T-helper 17 cell (primary cell): ENCODE measurements at regions not wholly inside any gene's neighbourhood (a gene's known extent, or its start where the extent isn't known, plus 50 kb on each side); places are given as distances from the start of the nearest gene placed in this dataset.
A peak's percentile ranks its signal among the peaks of the same experiment; 100 is the strongest.

ENCODE experiments used
- ATAC-seq: fragments of 150-1000 bp; cut with Tn5 transposase; 2 replicates; pipeline ENCODE4 v1.10.0; 2021; ENCODE audit warnings: mild to moderate bottlenecking, moderate library complexity
- DNase-seq, 3 donors: peaks; one replicate each; pipeline versions ENCODE4 v3.0.0 to v3.0.0-alpha.2; 2020 to 2021
- H3K9me3 ChIP-seq: one replicate; pipeline ENCODE4 v1.7.0; 2013; ENCODE audit warnings: low read length, mild to moderate bottlenecking; ENCODE audit not compliant: control insufficient read depth, poor library complexity, severe bottlenecking
- H3K27ac Mint-ChIP-seq: one replicate; pipeline ENCODE4 v1.8.0; 2022; ENCODE audit warnings: mild to moderate bottlenecking, moderate library complexity, mixed read lengths
- H3K27me3 Mint-ChIP-seq: one replicate; pipeline ENCODE4 v1.8.0; 2022; ENCODE audit warnings: mixed read lengths
- H3K36me3 Mint-ChIP-seq: one replicate; pipeline ENCODE4 v1.8.0; 2022; ENCODE audit warnings: low read depth, mixed read lengths
- H3K4me1 Mint-ChIP-seq: one replicate; pipeline ENCODE4 v1.8.0; 2022; ENCODE audit warnings: mild to moderate bottlenecking, mixed read lengths
- H3K4me3 Mint-ChIP-seq: one replicate; pipeline ENCODE4 v1.8.0; 2022; ENCODE audit warnings: mild to moderate bottlenecking, moderate library complexity, mixed read lengths

DNA sequence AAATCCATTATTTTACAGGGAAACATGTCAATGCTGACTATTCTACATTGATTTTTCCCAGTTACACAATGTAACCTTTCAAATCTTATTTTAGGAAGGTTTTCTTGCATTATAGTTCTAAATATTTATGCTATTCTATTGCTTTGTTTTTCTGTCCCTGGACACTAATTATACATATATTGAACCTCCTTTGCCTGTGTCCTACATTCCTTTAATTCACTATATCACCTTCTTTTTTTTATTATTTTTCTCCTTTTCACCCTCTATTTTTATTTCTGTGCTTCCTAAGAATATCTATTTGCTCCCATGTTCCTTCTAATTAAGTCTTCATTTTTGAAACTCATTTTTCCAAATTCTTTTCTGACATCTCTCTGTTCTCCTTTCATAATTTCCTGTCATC, 259.2 kb downstream of the TJP1 start:
- Mint-ChIP-seq H3K27me3 (peaks cover 19% of the 10 kb centered on the region), H3K4me3 (no peak overlapping the region), H3K4me1 (no peaks in the 10 kb centered on the region), H3K36me3 (no peaks in the 10 kb centered on the region), H3K27ac (no peak overlapping the region)
- DNase-seq (no peak), ATAC-seq (no peak)
- H3K9me3 ChIP-seq = no peaks in the 10 kb centered on the region

DNA sequence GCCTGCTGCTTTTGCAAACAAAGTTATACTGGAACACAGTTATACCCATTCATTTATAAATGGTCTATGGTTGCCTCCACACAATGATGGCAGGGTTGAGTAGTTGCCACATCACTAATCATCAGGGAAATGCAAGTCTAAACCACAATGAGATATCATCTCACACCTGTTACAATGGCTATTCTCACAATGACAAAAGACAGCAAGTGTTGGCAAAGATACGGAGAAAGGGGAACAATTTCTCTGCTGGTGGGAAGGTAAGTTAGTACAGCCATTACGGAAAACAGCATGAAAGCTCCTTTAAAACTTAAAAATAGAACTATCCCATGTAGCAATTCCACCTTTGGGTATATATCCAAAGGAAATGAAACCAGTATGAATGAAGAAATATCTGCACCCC, 261.4 kb downstream of the TJP1 start:
- no peak overlapping the region for H3K4me3 Mint-ChIP-seq
- DNase-seq (no peak), ATAC-seq (no peak)
- H3K27me3 Mint-ChIP-seq = peaks cover 7% of the 10 kb centered on the region
- no peaks in the 10 kb centered on the region for H3K9me3 ChIP-seq
- no peaks in the 10 kb centered on the region for H3K36me3 Mint-ChIP-seq
- H3K4me1 Mint-ChIP-seq = no peaks in the 10 kb centered on the region
- H3K27ac Mint-ChIP-seq = no peak overlapping the region

DNA sequence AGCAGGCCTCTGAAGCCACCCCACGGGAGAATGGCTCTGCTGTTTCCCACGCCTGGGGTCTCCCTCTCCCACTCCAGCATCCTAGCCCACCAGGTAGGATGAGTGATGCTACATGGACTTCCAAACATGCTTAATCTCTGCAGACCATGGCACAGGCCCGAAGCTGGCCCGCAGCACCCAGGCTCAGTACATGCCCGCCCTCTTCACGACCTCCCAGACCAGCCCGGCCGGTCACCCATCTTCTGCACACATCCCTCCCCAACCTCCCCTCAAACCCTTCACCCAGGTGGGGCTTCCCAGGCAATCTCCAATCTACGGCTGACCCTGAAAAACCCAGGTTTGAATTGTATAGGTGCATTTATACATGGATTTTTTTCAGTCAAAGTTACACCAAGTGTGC, 264.0 kb downstream of the TJP1 start:
- Mint-ChIP-seq H3K27ac (no peak overlapping the region), H3K36me3 (no peaks in the 10 kb centered on the region), H3K4me1 (no peaks in the 10 kb centered on the region), H3K4me3 (no peak overlapping the region), H3K27me3 (peaks cover 7% of the 10 kb centered on the region)
- ATAC-seq = no peak
- no peaks in the 10 kb centered on the region for H3K9me3 ChIP-seq
- no peak for DNase-seq

DNA sequence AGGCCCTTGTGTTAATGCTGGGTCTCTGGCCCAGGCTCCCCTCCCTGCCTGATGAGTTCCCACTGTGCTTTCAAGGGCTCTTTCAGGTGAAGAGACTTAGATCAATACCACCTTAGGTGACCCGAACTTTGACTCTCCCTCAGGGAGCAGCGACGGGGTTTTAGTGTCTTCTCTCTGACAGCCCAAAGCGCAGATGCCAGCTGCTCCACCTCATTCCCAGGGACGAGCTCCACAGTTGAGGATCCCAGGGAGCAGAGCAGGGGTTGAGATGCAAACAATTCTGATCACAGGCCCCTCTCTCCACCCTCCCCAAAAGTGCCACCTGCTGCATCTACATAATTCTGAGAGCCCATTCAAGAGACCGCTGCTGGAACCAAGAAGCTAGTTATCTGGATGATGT, 265.1 kb downstream of the TJP1 start:
- Mint-ChIP-seq H3K4me3 (no peak overlapping the region), H3K27ac (no peak overlapping the region), H3K36me3 (no peaks in the 10 kb centered on the region), H3K4me1 (no peaks in the 10 kb centered on the region), H3K27me3 (peaks cover 7% of the 10 kb centered on the region)
- no peak for DNase-seq
- ATAC-seq = no peak
- H3K9me3 ChIP-seq = no peaks in the 10 kb centered on the region

DNA sequence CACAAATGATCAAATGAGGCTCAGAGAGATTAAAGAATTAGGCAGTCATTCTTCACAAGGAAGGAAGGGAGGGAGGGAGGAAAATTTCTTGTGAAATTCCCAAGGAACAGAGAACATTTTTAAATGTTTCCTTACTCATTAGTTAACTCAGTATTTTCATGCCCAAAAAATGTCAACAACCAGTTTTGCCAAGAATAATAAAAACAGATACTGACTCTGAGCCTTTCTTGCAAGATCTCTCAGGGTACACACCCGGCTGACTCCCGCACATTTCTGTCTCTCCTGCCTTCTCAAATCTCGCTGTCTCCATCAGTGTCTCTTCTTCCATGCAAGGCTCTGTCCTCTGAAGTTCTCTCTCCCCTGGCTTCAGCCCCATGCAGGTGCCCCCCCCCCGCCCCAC, 265.9 kb downstream of the TJP1 start:
- no peak for ATAC-seq
- no peak overlapping the region for H3K27ac Mint-ChIP-seq
- DNase-seq = no peak
- H3K27me3 Mint-ChIP-seq = peaks cover 7% of the 10 kb centered on the region
- H3K4me3 Mint-ChIP-seq = no peak overlapping the region
- H3K36me3 Mint-ChIP-seq = no peaks in the 10 kb centered on the region
- H3K9me3 ChIP-seq = no peaks in the 10 kb centered on the region
- H3K4me1 Mint-ChIP-seq = no peaks in the 10 kb centered on the region

DNA sequence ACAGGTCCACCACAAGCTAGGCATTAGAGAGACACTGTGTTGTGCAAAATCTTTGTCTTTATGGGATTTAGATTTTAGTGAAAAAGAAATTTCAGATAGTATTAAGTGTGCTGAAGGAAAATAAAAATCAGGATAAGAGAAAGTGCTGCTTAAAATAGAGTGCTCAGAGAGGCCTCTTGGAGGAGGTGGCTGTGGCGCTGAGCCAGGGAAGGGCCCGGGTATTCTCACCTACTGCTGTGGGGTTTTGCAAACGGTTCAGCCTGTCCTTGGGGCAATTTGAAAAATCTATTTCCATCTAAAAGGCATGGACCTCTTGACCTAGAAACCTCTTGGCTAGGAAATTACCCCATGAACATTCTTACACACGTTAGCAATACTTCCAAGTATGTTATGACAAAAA, 267.7 kb downstream of the TJP1 start:
- Mint-ChIP-seq H3K27ac (no peak overlapping the region), H3K36me3 (no peaks in the 10 kb centered on the region), H3K27me3 (peaks cover 8% of the 10 kb centered on the region), H3K4me1 (no peaks in the 10 kb centered on the region), H3K4me3 (no peak overlapping the region)
- DNase-seq (no peak), ATAC-seq (no peak)
- no peaks in the 10 kb centered on the region for H3K9me3 ChIP-seq

DNA sequence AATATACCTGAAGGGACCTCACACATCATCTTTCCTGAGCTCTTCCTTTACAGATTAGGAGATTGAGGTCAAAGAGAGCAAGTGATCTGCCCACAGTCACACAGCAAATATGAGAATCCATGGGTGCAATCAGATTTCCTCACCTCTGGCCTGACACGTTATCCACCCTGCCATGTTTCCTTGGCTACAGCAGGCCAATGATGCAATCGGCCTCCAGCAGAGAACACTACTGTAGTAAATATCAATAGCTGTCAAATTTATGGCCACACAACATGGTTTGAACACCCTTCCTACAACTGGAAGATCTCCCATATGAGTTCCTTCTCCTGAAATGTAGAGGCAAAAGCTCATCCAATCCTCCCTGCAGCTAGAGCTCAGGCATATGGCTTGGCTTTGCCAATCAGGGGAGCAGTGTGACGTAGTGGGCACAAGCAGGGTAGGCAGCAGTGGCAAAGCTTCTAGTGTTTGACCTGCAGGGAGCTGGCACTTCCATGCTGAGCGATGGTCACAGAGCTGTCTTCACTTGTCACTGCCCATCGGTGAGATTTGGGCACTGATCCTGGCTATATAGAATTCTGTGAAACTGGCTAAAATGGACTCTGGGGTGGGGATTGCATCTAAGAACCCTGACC, 271.3 kb downstream of the TJP1 start:
- DNase-seq (no peak), ATAC-seq (no peak)
- Mint-ChIP-seq H3K27ac (no peak overlapping the region), H3K27me3 (peaks cover 7% of the 10 kb centered on the region), H3K4me3 (no peak overlapping the region), H3K4me1 (no peaks in the 10 kb centered on the region), H3K36me3 (no peaks in the 10 kb centered on the region)
- no peaks in the 10 kb centered on the region for H3K9me3 ChIP-seq

DNA sequence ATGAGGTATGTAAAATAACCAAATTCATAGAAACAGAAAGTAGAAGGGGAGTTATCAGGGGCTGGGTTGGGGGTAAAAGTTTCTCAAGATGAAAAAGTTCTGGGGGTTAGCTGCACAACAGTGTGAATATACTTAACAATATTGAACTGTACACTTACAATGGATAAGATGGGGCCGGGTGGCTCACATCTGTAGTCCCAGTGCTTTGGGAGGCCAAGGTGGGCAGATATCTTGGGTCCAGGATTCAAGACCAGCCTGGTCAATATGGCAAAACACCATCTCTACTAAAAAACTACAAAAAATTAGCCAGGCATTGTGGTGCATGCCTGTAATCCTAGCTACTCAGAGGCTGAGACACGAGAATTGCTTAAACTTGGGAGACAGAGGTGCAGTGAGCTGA, 274.3 kb downstream of the TJP1 start:
- no peak for ATAC-seq
- H3K9me3 ChIP-seq = no peaks in the 10 kb centered on the region
- Mint-ChIP-seq H3K36me3 (no peaks in the 10 kb centered on the region), H3K4me1 (no peaks in the 10 kb centered on the region), H3K27me3 (peaks cover 7% of the 10 kb centered on the region), H3K27ac (no peak overlapping the region), H3K4me3 (peak overlapping the region; percentile 9)
- no peak for DNase-seq

DNA sequence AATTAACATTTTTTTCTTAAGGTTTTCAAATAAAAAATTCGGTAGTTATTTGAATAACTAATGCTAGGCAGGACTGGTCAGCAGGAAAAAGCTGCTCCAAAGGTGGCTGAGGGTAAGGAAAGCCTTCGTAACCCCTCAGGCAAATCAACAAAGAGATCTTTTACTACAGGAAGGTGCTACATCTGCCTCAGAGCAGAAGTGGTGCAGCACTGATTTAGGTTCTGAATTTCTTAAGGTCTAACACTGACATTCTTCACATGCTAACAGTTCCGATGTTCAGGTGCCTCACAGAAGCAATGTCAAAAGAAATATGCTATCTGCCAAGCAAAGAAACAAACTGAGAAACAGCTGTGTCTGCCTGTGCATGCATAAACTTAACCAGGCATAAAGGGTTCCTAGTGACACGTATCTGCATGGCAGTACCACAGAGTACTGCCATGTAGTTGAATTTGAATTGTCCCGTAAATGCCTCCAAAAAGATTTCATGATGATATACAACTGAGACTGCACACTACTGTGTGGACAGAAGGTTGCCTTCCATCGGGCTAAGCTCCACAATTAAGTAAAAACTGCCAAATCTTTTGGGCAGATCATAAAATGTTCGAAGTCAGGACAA, 275.0 kb upstream of the NSMCE3 start:
- Mint-ChIP-seq H3K27me3 (no peaks in the 10 kb centered on the region), H3K27ac (no peak overlapping the region), H3K36me3 (no peaks in the 10 kb centered on the region), H3K4me1 (no peaks in the 10 kb centered on the region), H3K4me3 (no peak overlapping the region)
- ATAC-seq (no peak), DNase-seq (no peak)
- H3K9me3 ChIP-seq = no peaks in the 10 kb centered on the region

DNA sequence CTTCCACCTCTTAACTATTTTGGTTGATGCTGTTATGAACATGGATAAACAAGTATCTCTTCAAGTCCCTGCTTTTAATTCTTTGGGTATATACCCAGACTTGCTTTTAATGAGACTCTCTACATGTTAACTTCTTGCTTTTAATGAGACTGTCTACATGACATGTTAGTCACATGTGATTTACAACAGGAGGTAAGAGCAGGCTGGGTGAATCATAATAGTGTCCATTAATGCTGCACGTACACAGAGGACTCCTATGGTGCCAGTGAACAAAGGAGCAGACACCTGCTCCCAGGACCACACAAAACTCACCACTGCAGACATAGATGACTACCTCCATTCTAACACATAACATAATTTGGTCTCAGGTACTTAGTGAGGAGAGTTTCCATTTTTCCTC, 273.4 kb upstream of the NSMCE3 start:
- H3K27ac Mint-ChIP-seq = no peak overlapping the region
- H3K9me3 ChIP-seq = no peaks in the 10 kb centered on the region
- no peaks in the 10 kb centered on the region for H3K27me3 Mint-ChIP-seq
- ATAC-seq = no peak
- no peaks in the 10 kb centered on the region for H3K4me1 Mint-ChIP-seq
- no peaks in the 10 kb centered on the region for H3K36me3 Mint-ChIP-seq
- H3K4me3 Mint-ChIP-seq = no peak overlapping the region
- DNase-seq = no peak

DNA sequence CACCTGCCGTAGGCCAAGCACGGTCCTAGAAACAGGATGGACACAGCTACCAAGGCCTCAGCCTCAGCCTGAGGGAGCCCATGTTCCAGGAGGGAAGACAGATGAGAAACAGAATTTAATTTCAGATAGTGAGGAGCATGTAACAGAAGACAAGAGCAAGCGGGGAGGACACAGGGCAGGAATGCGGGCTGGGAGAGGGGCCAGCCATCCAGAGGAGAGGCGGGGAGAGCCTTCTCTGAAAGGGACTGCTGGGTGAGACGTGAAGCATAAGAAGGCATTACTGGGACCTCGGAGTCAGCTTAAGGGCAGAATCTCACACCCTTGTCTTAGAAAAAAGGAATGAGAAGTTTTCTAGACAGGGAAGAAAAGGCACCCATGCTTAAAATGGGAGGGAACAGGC, 271.7 kb upstream of the NSMCE3 start:
- no peaks in the 10 kb centered on the region for H3K9me3 ChIP-seq
- Mint-ChIP-seq H3K4me1 (no peaks in the 10 kb centered on the region), H3K27ac (no peak overlapping the region), H3K27me3 (no peaks in the 10 kb centered on the region), H3K4me3 (no peak overlapping the region), H3K36me3 (no peaks in the 10 kb centered on the region)
- ATAC-seq (no peak), DNase-seq (no peak)

DNA sequence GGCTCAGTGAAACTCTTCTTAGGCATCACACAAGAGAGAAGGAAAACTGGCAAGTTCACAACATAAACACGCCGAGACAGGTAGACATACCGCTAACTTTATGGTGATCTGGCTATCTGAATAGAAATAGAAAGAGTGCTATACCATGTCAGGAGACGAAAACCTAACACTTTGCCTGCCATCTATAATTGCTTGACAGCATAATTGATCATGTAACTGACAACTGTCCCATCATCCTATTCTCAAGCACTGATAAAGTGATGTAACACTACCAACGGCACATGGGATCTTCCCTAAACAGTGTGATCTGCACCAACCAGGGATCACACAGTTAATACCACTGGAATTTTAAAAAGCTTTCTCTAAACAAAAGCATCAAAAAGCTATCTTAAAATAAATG, 270.9 kb upstream of the NSMCE3 start:
- H3K27me3 Mint-ChIP-seq = no peaks in the 10 kb centered on the region
- no peaks in the 10 kb centered on the region for H3K9me3 ChIP-seq
- no peak for DNase-seq
- H3K4me1 Mint-ChIP-seq = no peaks in the 10 kb centered on the region
- H3K36me3 Mint-ChIP-seq = no peaks in the 10 kb centered on the region
- no peak for ATAC-seq
- H3K27ac Mint-ChIP-seq = no peak overlapping the region
- no peak overlapping the region for H3K4me3 Mint-ChIP-seq

DNA sequence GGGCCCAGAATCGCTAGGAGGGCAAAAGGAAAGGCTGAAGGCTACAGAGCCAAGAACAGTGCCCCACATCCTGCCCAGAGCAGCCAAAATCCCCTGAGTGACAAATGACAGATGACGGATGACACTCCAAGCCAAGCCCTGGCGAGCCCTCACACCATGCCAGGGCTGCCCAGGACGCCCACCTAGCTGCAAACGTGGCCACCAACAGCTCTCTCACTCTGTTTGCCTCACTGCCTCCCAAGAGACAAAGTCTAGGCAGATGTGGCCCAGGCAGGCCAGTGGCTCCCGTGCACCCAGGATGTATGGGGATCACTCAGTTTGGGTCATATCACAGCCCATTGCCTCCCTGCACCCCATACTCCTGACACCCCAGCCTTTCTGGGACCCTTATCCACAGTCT, 270.1 kb upstream of the NSMCE3 start:
- ATAC-seq (no peak), DNase-seq (no peak)
- H3K27ac Mint-ChIP-seq = no peak overlapping the region

DNA sequence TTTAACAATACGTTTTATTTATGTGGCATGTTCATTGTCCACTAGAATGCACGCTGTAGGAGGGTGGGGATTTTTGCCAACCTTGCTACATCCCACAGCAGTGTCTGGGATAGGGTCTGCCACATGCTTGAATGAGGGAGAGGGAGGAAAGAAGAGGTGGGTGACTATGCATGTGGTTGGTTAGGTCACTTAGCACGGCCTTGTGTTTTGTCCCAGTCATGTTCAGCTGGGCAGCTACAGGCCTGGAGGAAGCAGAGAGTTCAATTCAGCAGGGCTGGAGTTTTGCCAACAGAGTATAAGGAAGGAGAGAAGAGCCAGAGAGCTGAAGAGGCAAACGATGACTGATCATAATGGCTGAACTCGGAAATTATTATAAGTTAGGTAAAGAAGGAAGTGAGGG, 268.4 kb upstream of the NSMCE3 start:
- no peaks in the 10 kb centered on the region for H3K36me3 Mint-ChIP-seq
- DNase-seq (no peak), ATAC-seq (no peak)
- no peak overlapping the region for H3K27ac Mint-ChIP-seq
- no peaks in the 10 kb centered on the region for H3K9me3 ChIP-seq
- H3K27me3 Mint-ChIP-seq = no peaks in the 10 kb centered on the region
- no peak overlapping the region for H3K4me3 Mint-ChIP-seq
- no peaks in the 10 kb centered on the region for H3K4me1 Mint-ChIP-seq

More for the DNA sequence above, 270.1 kb upstream of the NSMCE3 start:
- Mint-ChIP-seq H3K27me3 (no peaks in the 10 kb centered on the region), H3K36me3 (no peaks in the 10 kb centered on the region), H3K4me1 (no peaks in the 10 kb centered on the region), H3K4me3 (no peak overlapping the region)
- no peaks in the 10 kb centered on the region for H3K9me3 ChIP-seq
